Right ventricle myocardium inferior (tissue), 1 donor: ENCODE measurements at regions not wholly inside any gene's neighbourhood (a gene's known extent, or its start where the extent isn't known, plus 50 kb on each side); places are given as distances from the start of the nearest gene placed in this dataset.

Source experiments
- ATAC-seq: fragments of 200-7000 bp; cut with Tn5 transposase; one replicate; pipeline ENCODE4 v1.9.1; 2020; ENCODE audit warnings: mild to moderate bottlenecking, moderate library complexity
- DNase-seq: peaks from one replicate; pipeline ENCODE4 v3.0.0; 2021; ENCODE audit errors: missing footprints
- intact Hi-C: fragments of 100-400 bp; cut with DNase I; formaldehyde crosslinking; loops from one replicate; pipeline ENCODE4 v1.11.0; 2022
- microRNA-seq: library from miRNA; unstranded; fragments of <30 nt; microRNA quantifications from one replicate; pipeline ENCODE4 v1.2.0, GENCODE V29; 2020
- donor health status: DM: no; HTN: yes; CAD: no; lungs with severe emphysema.

GRCh38 chr2:134201533-134201932 lies 52.3 kb upstream of the MGAT5 start:
- intact Hi-C loops, result no loop called here
- DNase-seq, result no peak
- peak; percentile 70 for ATAC-seq

DNA sequence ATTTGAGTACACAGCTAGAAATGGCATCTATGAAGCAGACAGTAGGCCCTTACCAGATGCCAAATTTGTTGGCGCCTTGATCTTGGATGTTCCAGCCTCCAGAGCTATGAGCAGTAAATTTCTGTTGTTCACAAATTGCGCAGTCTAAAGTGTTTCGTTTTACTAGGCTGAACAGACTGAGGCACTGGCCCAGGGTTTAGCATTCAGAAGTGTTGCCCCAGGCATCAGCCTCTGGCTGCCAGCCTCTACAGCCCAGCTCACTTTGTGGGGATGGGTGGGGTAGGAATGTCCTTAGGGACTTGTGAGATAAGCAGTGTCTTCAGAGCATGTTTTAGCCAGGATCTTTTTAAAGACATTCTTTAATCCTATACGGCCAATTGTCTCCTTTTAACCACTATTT lies 51.5 kb upstream of the MGAT5 start:
- ATAC-seq, result no peak

DNA sequence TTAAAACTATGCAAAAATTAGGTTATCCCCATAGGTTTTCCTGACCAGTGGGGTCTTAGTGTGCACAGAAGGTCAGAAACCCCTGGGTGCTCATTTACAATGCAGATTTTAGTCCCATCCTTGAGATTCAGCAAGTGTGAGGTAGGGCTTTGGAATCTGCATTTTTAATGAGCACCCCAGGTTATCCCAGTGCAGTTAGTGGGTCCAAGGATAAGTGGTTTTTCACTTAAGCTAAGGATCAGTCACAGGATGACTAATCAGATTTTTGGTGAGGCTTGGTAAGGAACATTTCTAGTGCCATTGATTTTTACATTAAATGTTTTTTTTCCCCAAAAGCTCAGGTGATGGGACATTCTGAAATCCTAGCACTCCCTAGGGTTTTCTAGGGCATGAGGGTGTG lies 50.7 kb upstream of the MGAT5 start:
- DNase-seq, result no peak
- ATAC-seq, result no peak
- intact Hi-C loops, result no loop called here

More for the DNA sequence above, 51.5 kb upstream of the MGAT5 start:
- intact Hi-C loops, result no loop called here
- DNase-seq, result no peak

Small RNAs in the stretch of these regions (microRNA-seq; reads per million reads assigned to microRNA genes)
- gene MIR3679, result 4.0 reads per million, percentile 6 among the genes with 10 or more reads in this experiment
